ENCODE measurements at regions not wholly inside any gene's neighbourhood (a gene's known extent, or its start where the extent isn't known, plus 50 kb on each side); places are given as distances from the start of the nearest gene placed in this dataset.

GRCh38 chr21:41064951-41065350, 103.0 kb upstream of the BACE2 start:
- H3K9me2 ChIP-seq (replicated peaks; ENCODE audit: control insufficient read depth, low read length), result no peaks in the 10 kb centered on the region

GRCh38 chr21:41065539-41065938, 102.4 kb upstream of the BACE2 start:
- Histone ChIP-seq H4K20me1 (ENCODE audit: control insufficient read depth, insufficient read depth, low read depth, low read length) (no peaks in the 10 kb centered on the region), H3K4me1 (ENCODE audit: control insufficient read depth, low read length) (no peaks in the 10 kb centered on the region), H3K27ac (ENCODE audit: low read depth, low read length) (no peak overlapping the region), H3K79me2 (ENCODE audit: control insufficient read depth, low read length) (no peaks in the 10 kb centered on the region), H3F3A (ENCODE audit: control insufficient read depth, insufficient read depth) (no peaks in the 10 kb centered on the region), H3K36me3 (ENCODE audit: control insufficient read depth, low read length) (no peaks in the 10 kb centered on the region), H3K9me2 (replicated peaks; ENCODE audit: control insufficient read depth, low read length) (no peaks in the 10 kb centered on the region), H3K9me3 (ENCODE audit: control insufficient read depth, insufficient read depth, low read length) (peaks cover 3% of the 10 kb centered on the region; the same call in 1 of the 2 replicates), H3K27me3 (ENCODE audit: control insufficient read depth, low read length) (no peaks in the 10 kb centered on the region), H3K4me3 (ENCODE audit: low read length) (no peak overlapping the region), H3K4me2 (ENCODE audit: low read length) (no peak overlapping the region)
- TF ChIP-seq CTCF (IDR thresholded peaks at IDR 0.05; ENCODE audit: low read depth, low read length, poor library complexity, severe bottlenecking) (no peak), EZH2phosphoT487 (IDR thresholded peaks at IDR 0.05; ENCODE audit: borderline replicate concordance, low read length) (no peak)

More at GRCh38 chr21:41064951-41065350, 103.0 kb upstream of the BACE2 start:
- H3K4me3 ChIP-seq (ENCODE audit: low read length), result no peak overlapping the region
- H3K4me1 ChIP-seq (ENCODE audit: control insufficient read depth, low read length), result no peaks in the 10 kb centered on the region
- H3K9me3 ChIP-seq (ENCODE audit: control insufficient read depth, insufficient read depth, low read length), result peaks cover 3% of the 10 kb centered on the region; the same call in 1 of the 2 replicates
- H3K79me2 ChIP-seq (ENCODE audit: control insufficient read depth, low read length), result no peaks in the 10 kb centered on the region
- no peaks in the 10 kb centered on the region for H4K20me1 ChIP-seq (ENCODE audit: control insufficient read depth, insufficient read depth, low read depth, low read length)
- no peak overlapping the region for H3K4me2 ChIP-seq (ENCODE audit: low read length)
- H3K36me3 ChIP-seq (ENCODE audit: control insufficient read depth, low read length), result no peaks in the 10 kb centered on the region
- H3K27ac ChIP-seq (ENCODE audit: low read depth, low read length), result no peak overlapping the region
- no peaks in the 10 kb centered on the region for H3F3A ChIP-seq (ENCODE audit: control insufficient read depth, insufficient read depth)
- H3K27me3 ChIP-seq (ENCODE audit: control insufficient read depth, low read length), result no peaks in the 10 kb centered on the region
- no peak for TF ChIP-seq EZH2phosphoT487 (IDR thresholded peaks at IDR 0.05; ENCODE audit: borderline replicate concordance, low read length)
- TF ChIP-seq CTCF (IDR thresholded peaks at IDR 0.05; ENCODE audit: low read depth, low read length, poor library complexity, severe bottlenecking), result no peak

GRCh38 chr21:41066086-41066938, 101.6 kb upstream of the BACE2 start:
- Histone ChIP-seq H3K4me2 (ENCODE audit: low read length) (no peak overlapping the region), H3K4me1 (ENCODE audit: control insufficient read depth, low read length) (no peaks in the 10 kb centered on the region), H3K27ac (ENCODE audit: low read depth, low read length) (no peak overlapping the region), H3K4me3 (ENCODE audit: low read length) (no peak overlapping the region), H3K9me2 (replicated peaks; ENCODE audit: control insufficient read depth, low read length) (no peaks in the 10 kb centered on the region), H3F3A (ENCODE audit: control insufficient read depth, insufficient read depth) (no peaks in the 10 kb centered on the region), H3K27me3 (ENCODE audit: control insufficient read depth, low read length) (no peaks in the 10 kb centered on the region), H3K79me2 (ENCODE audit: control insufficient read depth, low read length) (no peaks in the 10 kb centered on the region), H3K36me3 (ENCODE audit: control insufficient read depth, low read length) (no peaks in the 10 kb centered on the region), H4K20me1 (ENCODE audit: control insufficient read depth, insufficient read depth, low read depth, low read length) (no peaks in the 10 kb centered on the region), H3K9me3 (ENCODE audit: control insufficient read depth, insufficient read depth, low read length) (no peaks in the 10 kb centered on the region)
- TF ChIP-seq EZH2phosphoT487 (IDR thresholded peaks at IDR 0.05; ENCODE audit: borderline replicate concordance, low read length) (no peak), CTCF (IDR thresholded peaks at IDR 0.05; ENCODE audit: low read depth, low read length, poor library complexity, severe bottlenecking) (no peak)

All from DOHH2 (cell line).